IPS-20b (cell line): ENCODE measurements at regions not wholly inside any gene's neighbourhood (a gene's known extent, or its start where the extent isn't known, plus 50 kb on each side); places are given as distances from the start of the nearest gene placed in this dataset.

ENCODE experiments used
- H3K27ac ChIP-seq: one replicate; pipeline ENCODE4 v1.5.1; 2013; ENCODE audit warnings: low read length
- H3K27me3 ChIP-seq: 2 replicates; pipeline ENCODE4 v1.6.1; 2013; ENCODE audit warnings: mild to moderate bottlenecking, low read length, inconsistent platforms; ENCODE audit not compliant: insufficient read depth
- H3K36me3 ChIP-seq: 2 replicates; pipeline ENCODE4 v1.6.1; 2013; ENCODE audit warnings: low read depth, mild to moderate bottlenecking, inconsistent platforms, low read length, moderate library complexity; ENCODE audit not compliant: insufficient read depth
- H3K4me1 ChIP-seq: 2 replicates; pipeline ENCODE4 v1.6.1; 2013; ENCODE audit warnings: mild to moderate bottlenecking, control low read depth, inconsistent platforms, low read length, moderate library complexity; ENCODE audit not compliant: insufficient read depth
- H3K4me3 ChIP-seq: 2 replicates; pipeline ENCODE4 v1.5.1; 2013; ENCODE audit warnings: mild to moderate bottlenecking, low read length, inconsistent platforms
- H3K9ac ChIP-seq: 2 replicates; pipeline ENCODE4 v1.6.1; 2013; ENCODE audit warnings: low read depth, mild to moderate bottlenecking, inconsistent platforms, low read length, moderate library complexity
- H3K9me3 ChIP-seq: 2 replicates; pipeline ENCODE4 v1.6.1; 2013; ENCODE audit warnings: mild to moderate bottlenecking, low read depth, low read length, inconsistent platforms; ENCODE audit not compliant: insufficient read depth

DNA sequence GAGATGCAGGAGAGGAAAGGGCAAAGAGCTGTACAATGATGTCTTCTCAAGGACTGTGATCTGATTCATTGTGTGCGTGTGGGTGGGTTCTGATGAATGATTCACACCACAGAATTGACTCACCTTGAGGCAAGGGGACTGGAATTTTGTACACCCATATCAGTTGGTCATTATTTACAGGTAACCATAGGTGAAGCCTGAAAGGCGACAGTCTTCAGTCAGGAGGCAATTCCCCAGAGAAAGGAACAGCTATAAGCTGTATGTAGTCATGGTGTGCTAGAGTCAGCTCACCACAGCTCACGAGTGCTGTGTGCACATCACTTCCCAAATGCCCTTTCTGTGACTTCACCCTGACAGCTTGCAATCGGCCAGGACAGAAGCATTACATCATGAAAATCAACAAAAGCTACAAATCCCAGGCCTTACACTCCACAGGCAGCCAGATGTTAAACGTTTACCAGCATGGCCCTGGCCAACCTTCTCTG lies 87.6 kb upstream of the RPS23 start:
- Histone ChIP-seq H3K9ac (no peak overlapping the region), H3K27ac (no peak overlapping the region), H3K4me3 (no peak overlapping the region), H3K36me3 (no peaks in the 10 kb centered on the region), H3K4me1 (no peaks in the 10 kb centered on the region), H3K9me3 (no peaks in the 10 kb centered on the region), H3K27me3 (no peaks in the 10 kb centered on the region)

- Histone ChIP-seq H3K27ac (no peak overlapping the region), H3K27me3 (no peaks in the 10 kb centered on the region), H3K4me3 (no peak overlapping the region), H3K9me3 (no peaks in the 10 kb centered on the region), H3K4me1 (no peaks in the 10 kb centered on the region), H3K36me3 (no peaks in the 10 kb centered on the region), H3K9ac (no peak overlapping the region)
Observed at GRCh38 chr5:82365026-82365425, 86.9 kb upstream of the RPS23 start.

- H3K4me1 ChIP-seq = no peaks in the 10 kb centered on the region
Observed at GRCh38 chr5:82364497-82364896, 86.3 kb upstream of the RPS23 start.

GRCh38 chr5:82363524-82363923 lies 85.4 kb upstream of the RPS23 start:
- Histone ChIP-seq H3K4me3 (no peak overlapping the region), H3K27ac (no peak overlapping the region), H3K27me3 (no peaks in the 10 kb centered on the region), H3K4me1 (no peaks in the 10 kb centered on the region), H3K9ac (no peak overlapping the region), H3K36me3 (no peaks in the 10 kb centered on the region), H3K9me3 (no peaks in the 10 kb centered on the region)

More at GRCh38 chr5:82364497-82364896, 86.3 kb upstream of the RPS23 start:
- Histone ChIP-seq H3K27me3 (no peaks in the 10 kb centered on the region), H3K36me3 (no peaks in the 10 kb centered on the region), H3K27ac (no peak overlapping the region), H3K9me3 (no peaks in the 10 kb centered on the region), H3K4me3 (no peak overlapping the region), H3K9ac (no peak overlapping the region)

- no peak overlapping the region for H3K4me3 ChIP-seq
- H3K36me3 ChIP-seq = no peaks in the 10 kb centered on the region
- H3K9ac ChIP-seq = no peak overlapping the region
- H3K27ac ChIP-seq = no peak overlapping the region
- no peaks in the 10 kb centered on the region for H3K9me3 ChIP-seq
- H3K27me3 ChIP-seq = no peaks in the 10 kb centered on the region
- H3K4me1 ChIP-seq = no peaks in the 10 kb centered on the region
Observed at GRCh38 chr5:82362636-82363035, 84.5 kb upstream of the RPS23 start.

- H3K27me3 ChIP-seq = no peaks in the 10 kb centered on the region
- no peak overlapping the region for H3K4me3 ChIP-seq
- H3K36me3 ChIP-seq = no peaks in the 10 kb centered on the region
- H3K9ac ChIP-seq = no peak overlapping the region
- H3K9me3 ChIP-seq = no peaks in the 10 kb centered on the region
- H3K27ac ChIP-seq = no peak overlapping the region
- no peaks in the 10 kb centered on the region for H3K4me1 ChIP-seq
Observed at GRCh38 chr5:82360022-82360421, 81.9 kb upstream of the RPS23 start.

GRCh38 chr5:82359272-82359671 lies 81.1 kb upstream of the RPS23 start:
- no peak overlapping the region for H3K27ac ChIP-seq
- no peak overlapping the region for H3K9ac ChIP-seq

GRCh38 chr5:82358457-82358856 lies 80.3 kb upstream of the RPS23 start:
- H3K27ac ChIP-seq = no peak overlapping the region
- H3K36me3 ChIP-seq = no peaks in the 10 kb centered on the region
- no peak overlapping the region for H3K9ac ChIP-seq

More at GRCh38 chr5:82359272-82359671, 81.1 kb upstream of the RPS23 start:
- no peaks in the 10 kb centered on the region for H3K36me3 ChIP-seq
- H3K27me3 ChIP-seq = no peaks in the 10 kb centered on the region
- H3K4me3 ChIP-seq = no peak overlapping the region
- no peaks in the 10 kb centered on the region for H3K9me3 ChIP-seq
- H3K4me1 ChIP-seq = no peaks in the 10 kb centered on the region

GRCh38 chr5:82356808-82357671 lies 78.9 kb upstream of the RPS23 start:
- Histone ChIP-seq H3K4me1 (no peaks in the 10 kb centered on the region), H3K9ac (no peak overlapping the region), H3K4me3 (no peak overlapping the region), H3K27ac (no peak overlapping the region), H3K9me3 (no peaks in the 10 kb centered on the region), H3K36me3 (no peaks in the 10 kb centered on the region), H3K27me3 (no peaks in the 10 kb centered on the region)

More at GRCh38 chr5:82358457-82358856, 80.3 kb upstream of the RPS23 start:
- Histone ChIP-seq H3K4me1 (no peaks in the 10 kb centered on the region), H3K4me3 (no peak overlapping the region), H3K27me3 (no peaks in the 10 kb centered on the region), H3K9me3 (no peaks in the 10 kb centered on the region)

DNA sequence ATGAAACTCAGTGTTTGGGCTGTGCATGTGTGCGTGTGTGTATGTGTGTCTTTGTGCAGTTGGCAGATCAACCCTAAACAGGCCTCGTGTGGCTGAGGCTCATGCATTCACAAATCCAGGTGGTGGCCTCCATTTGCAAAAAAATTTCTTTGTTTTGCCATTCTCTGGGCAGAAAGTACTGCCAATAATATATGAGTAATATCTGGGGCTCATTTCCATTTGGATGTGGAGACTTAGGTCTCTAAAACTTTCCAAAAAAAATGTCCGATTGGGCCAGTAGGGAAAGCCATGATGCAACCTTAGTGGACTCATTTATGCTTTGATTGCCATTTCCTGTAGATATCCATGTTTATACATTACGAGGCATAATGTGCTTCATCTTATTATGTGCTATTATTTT lies 77.9 kb upstream of the RPS23 start:
- Histone ChIP-seq H3K4me3 (no peak overlapping the region), H3K27ac (no peak overlapping the region)

DNA sequence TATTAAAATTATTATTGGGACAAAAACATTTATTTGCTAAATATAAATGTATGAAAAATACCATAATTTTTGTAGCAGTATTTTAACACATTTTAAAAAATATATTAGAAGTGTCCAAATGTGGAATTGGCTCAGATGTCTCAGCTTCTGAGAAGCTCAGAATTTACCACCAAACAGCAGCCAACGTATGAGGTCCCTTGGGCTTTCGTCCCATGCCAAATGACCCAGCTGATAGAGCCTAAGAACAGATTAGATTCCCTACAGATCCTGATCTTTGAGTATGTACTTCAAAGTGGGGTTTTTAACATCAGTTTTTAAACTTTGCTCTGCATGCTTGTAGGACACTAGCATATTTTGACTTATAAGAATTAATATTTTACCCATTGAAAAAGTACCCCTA lies 77.3 kb upstream of the RPS23 start:
- Histone ChIP-seq H3K36me3 (no peaks in the 10 kb centered on the region), H3K9me3 (no peaks in the 10 kb centered on the region), H3K9ac (no peak overlapping the region), H3K27ac (no peak overlapping the region), H3K4me1 (no peaks in the 10 kb centered on the region), H3K4me3 (no peak overlapping the region), H3K27me3 (no peaks in the 10 kb centered on the region)

More for the DNA sequence above, 77.9 kb upstream of the RPS23 start:
- no peaks in the 10 kb centered on the region for H3K4me1 ChIP-seq
- H3K9ac ChIP-seq = no peak overlapping the region
- no peaks in the 10 kb centered on the region for H3K27me3 ChIP-seq
- no peaks in the 10 kb centered on the region for H3K36me3 ChIP-seq
- no peaks in the 10 kb centered on the region for H3K9me3 ChIP-seq

GRCh38 chr5:82355053-82355452 lies 76.9 kb upstream of the RPS23 start:
- Histone ChIP-seq H3K36me3 (no peaks in the 10 kb centered on the region), H3K27ac (no peak overlapping the region), H3K9ac (no peak overlapping the region), H3K9me3 (no peaks in the 10 kb centered on the region), H3K4me3 (no peak overlapping the region), H3K27me3 (no peaks in the 10 kb centered on the region), H3K4me1 (no peaks in the 10 kb centered on the region)
